ENCODE measurements at regions not wholly inside any gene's neighbourhood (a gene's known extent, or its start where the extent isn't known, plus 50 kb on each side); places are given as distances from the start of the nearest gene placed in this dataset.
"Not testable (repeated sequence)": the region's sequence is repeated elsewhere in the genome, so short reads cannot be mapped to it uniquely, and the experiment has no call there.

DNA sequence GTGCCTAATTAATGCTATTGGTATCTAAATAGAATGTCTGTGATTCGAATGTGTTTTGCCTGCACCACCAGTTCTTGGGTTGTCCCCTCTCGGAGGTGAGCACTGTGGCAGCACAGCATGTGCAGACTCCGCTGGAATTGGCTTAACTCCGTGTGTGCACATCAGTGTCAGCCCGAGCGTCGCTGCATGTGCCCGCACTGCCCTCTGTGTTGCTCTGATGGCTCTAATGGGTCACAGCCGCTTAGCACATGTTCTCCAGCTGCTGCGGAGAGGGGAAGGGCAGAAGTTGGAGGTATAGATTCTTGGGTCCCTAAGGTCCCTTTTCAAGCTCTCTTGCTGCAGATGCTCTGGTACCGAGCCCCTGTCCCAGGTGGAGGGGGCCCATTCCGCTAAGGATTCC, 75.1 kb downstream of the CDRT15L2 start:
- H3K9me3 ChIP-seq (ENCODE audit: low read depth, low read length); H4K20me1 ChIP-seq (ENCODE audit: insufficient read depth, low read length); DNase-seq (ENCODE audit: insufficient read length, low spot score, missing footprints); H3K4me1 ChIP-seq (ENCODE audit: insufficient read depth, low read length); H3K79me2 ChIP-seq (ENCODE audit: insufficient read depth, low read length); H3K4me3 ChIP-seq (ENCODE audit: insufficient read depth, low read length); H3K4me2 ChIP-seq (ENCODE audit: insufficient read depth, low read length); H3K27me3 ChIP-seq (ENCODE audit: insufficient read depth, low read length); H3K36me3 ChIP-seq (ENCODE audit: insufficient read depth, low read length); H3K27ac ChIP-seq (ENCODE audit: low read depth, low read length); H2AFZ ChIP-seq (ENCODE audit: low read length): not testable (repeated sequence)

DNA sequence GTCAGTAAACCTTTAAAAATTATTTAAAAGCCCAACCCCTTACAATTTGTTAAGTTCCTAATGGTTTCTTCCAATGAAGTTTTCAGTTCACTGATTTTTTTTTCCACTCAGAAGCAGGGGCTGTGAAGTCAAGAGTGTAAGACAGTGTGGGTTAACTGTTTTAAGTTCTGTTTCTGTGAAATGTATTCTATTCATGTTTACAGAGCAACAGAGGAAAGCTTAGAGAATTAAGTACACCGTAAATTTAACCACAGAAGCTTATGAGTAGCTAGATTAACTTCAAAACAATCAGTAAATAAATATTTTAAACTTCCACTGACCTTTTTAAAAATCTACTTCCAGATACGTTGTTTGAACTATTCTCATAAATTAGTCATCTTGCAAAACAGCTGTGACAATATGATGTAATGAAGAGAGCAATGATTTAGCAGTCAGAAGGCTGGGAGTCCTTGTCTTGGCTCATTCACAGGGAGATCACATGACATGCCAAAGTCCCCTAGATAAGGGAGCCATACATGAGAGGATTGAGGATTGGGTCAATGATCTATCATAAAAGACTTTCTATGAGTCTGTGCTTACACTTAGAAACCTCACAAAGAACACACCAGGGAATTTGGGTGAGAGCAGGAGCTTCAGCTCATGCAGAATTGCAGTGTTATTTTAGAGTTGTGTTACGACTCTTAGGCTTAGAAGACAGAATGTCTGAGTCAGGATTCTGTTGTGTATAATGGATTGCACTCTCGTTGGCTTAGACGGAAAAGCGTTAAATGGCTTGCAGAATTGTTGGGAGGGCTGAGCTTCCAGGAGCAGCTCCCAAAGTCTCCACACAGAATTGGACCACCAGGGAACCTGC, 85.8 kb downstream of the CDRT15L2 start:
- not testable (repeated sequence) for H4K20me1 ChIP-seq (ENCODE audit: insufficient read depth, low read length); H3K4me3 ChIP-seq (ENCODE audit: insufficient read depth, low read length); H3K4me2 ChIP-seq (ENCODE audit: insufficient read depth, low read length); H2AFZ ChIP-seq (ENCODE audit: low read length); H3K9me3 ChIP-seq (ENCODE audit: low read depth, low read length); H3K27me3 ChIP-seq (ENCODE audit: insufficient read depth, low read length); H3K79me2 ChIP-seq (ENCODE audit: insufficient read depth, low read length); DNase-seq (ENCODE audit: insufficient read length, low spot score, missing footprints); H3K4me1 ChIP-seq (ENCODE audit: insufficient read depth, low read length); H3K36me3 ChIP-seq (ENCODE audit: insufficient read depth, low read length)
- peak overlapping the region; percentile 33 for H3K27ac ChIP-seq (ENCODE audit: low read depth, low read length)

DNA sequence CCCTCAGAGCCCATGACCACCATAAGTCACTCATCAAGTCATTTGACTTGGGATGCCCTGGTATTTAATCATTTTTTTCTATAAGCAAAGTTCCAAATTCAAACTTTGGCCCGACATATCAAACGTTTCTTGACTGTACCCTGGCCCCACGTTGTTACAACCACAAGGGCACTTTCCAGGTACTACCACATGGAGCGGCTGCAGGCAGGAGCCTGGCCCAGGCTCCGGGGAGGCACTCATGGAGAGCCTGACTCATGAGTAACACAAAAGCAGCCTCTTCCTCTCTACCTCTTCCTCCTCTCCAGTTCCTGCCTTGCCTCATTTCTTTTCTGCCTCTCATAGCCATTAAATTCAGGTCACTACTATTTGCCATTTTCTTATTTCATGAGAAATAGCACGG, 87.2 kb downstream of the CDRT15L2 start:
- DNase-seq (ENCODE audit: insufficient read length, low spot score, missing footprints); H3K27ac ChIP-seq (ENCODE audit: low read depth, low read length); H3K79me2 ChIP-seq (ENCODE audit: insufficient read depth, low read length); H3K4me1 ChIP-seq (ENCODE audit: insufficient read depth, low read length); H3K27me3 ChIP-seq (ENCODE audit: insufficient read depth, low read length); H3K4me2 ChIP-seq (ENCODE audit: insufficient read depth, low read length); H3K4me3 ChIP-seq (ENCODE audit: insufficient read depth, low read length); H3K9me3 ChIP-seq (ENCODE audit: low read depth, low read length); H4K20me1 ChIP-seq (ENCODE audit: insufficient read depth, low read length); H2AFZ ChIP-seq (ENCODE audit: low read length); H3K36me3 ChIP-seq (ENCODE audit: insufficient read depth, low read length): not testable (repeated sequence)

DNA sequence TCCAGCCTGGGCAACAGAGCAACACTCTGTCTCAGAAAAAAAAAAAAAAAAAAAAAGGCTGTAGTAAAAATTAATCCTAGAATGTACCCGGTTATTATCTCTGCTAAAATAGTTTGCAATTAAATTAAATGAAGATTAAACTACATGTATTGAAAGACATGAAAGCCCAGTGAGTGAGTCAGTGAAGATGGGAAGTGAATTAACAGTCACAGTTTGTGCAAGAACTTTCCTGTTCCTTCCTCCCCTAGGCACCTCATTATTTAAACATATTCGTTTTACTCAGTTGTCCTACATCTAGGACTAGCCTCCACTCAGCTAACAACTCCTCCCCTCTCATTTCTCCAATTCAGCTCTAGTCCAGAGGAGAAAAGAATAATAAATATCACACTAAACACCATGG, 88.2 kb downstream of the CDRT15L2 start:
- not testable (repeated sequence) for H3K9me3 ChIP-seq (ENCODE audit: low read depth, low read length); H3K27me3 ChIP-seq (ENCODE audit: insufficient read depth, low read length); DNase-seq (ENCODE audit: insufficient read length, low spot score, missing footprints); H3K4me3 ChIP-seq (ENCODE audit: insufficient read depth, low read length); H3K4me1 ChIP-seq (ENCODE audit: insufficient read depth, low read length); H3K36me3 ChIP-seq (ENCODE audit: insufficient read depth, low read length); H3K4me2 ChIP-seq (ENCODE audit: insufficient read depth, low read length); H2AFZ ChIP-seq (ENCODE audit: low read length); H3K27ac ChIP-seq (ENCODE audit: low read depth, low read length); H3K79me2 ChIP-seq (ENCODE audit: insufficient read depth, low read length); H4K20me1 ChIP-seq (ENCODE audit: insufficient read depth, low read length)

DNA sequence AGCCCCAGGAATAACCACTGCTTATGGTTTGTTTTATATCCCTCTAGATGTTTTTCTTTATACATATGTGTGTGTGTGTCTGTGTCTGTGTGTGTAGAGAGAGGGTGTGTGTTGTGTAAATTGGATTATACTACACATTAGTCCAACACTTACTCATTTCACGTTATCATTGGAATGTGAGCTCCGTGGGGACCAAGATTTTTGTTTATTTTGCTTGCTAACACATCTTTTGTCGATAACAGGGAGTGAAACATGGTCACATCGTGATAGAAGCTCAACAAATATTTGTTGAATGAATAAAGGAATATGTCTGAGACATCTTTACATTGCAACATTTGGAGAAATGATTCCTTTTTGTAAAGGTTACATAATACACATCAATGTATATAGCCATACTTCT, 88.8 kb downstream of the CDRT15L2 start:
- H3K4me2 ChIP-seq (ENCODE audit: insufficient read depth, low read length); H3K4me3 ChIP-seq (ENCODE audit: insufficient read depth, low read length); H2AFZ ChIP-seq (ENCODE audit: low read length); H4K20me1 ChIP-seq (ENCODE audit: insufficient read depth, low read length); H3K79me2 ChIP-seq (ENCODE audit: insufficient read depth, low read length); DNase-seq (ENCODE audit: insufficient read length, low spot score, missing footprints); H3K4me1 ChIP-seq (ENCODE audit: insufficient read depth, low read length); H3K36me3 ChIP-seq (ENCODE audit: insufficient read depth, low read length); H3K9me3 ChIP-seq (ENCODE audit: low read depth, low read length); H3K27me3 ChIP-seq (ENCODE audit: insufficient read depth, low read length); H3K27ac ChIP-seq (ENCODE audit: low read depth, low read length): not testable (repeated sequence)

DNA sequence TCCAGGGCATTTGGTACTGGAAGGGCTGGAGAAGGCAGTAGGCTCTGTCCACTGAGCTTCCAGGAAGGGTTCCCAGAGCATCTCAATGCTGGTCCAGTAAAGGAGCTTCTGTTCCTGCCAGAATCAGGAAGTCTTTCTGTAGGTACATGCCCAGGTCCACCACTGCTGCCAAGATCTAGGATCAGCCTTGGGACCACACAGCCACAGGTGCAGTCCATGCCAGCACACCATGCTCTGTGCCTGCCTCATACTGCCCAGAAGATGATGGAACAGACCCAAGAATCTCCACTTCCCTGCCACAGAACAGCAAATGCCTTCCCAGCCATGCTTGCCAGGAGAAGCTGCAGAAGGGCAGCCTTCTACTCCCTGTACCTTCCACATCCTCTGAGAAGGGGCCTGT, 89.3 kb downstream of the CDRT15L2 start:
- H3K4me2 ChIP-seq (ENCODE audit: insufficient read depth, low read length); H2AFZ ChIP-seq (ENCODE audit: low read length); DNase-seq (ENCODE audit: insufficient read length, low spot score, missing footprints); H3K79me2 ChIP-seq (ENCODE audit: insufficient read depth, low read length); H3K4me3 ChIP-seq (ENCODE audit: insufficient read depth, low read length); H3K27ac ChIP-seq (ENCODE audit: low read depth, low read length); H3K36me3 ChIP-seq (ENCODE audit: insufficient read depth, low read length); H3K27me3 ChIP-seq (ENCODE audit: insufficient read depth, low read length); H4K20me1 ChIP-seq (ENCODE audit: insufficient read depth, low read length); H3K4me1 ChIP-seq (ENCODE audit: insufficient read depth, low read length); H3K9me3 ChIP-seq (ENCODE audit: low read depth, low read length): not testable (repeated sequence)

DNA sequence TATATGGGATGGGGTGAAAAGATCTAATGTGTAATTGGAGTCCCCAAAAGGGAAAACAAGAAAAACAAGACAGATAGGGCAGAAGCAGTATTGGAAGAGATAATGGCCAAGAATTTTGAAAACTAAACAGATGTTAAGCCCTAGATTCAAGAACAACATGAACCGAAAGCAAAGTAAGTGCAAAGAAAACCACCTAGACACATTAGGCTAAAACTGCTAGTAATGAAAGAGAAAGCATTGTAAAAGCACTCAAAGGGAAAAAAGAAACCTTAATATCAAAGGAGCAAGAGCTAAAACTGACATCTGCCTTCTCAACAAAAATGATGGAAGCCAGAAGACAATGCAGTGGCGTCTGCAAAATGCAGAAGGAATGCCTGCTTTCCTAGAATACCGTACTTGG, 91.0 kb downstream of the CDRT15L2 start:
- H3K4me2 ChIP-seq (ENCODE audit: insufficient read depth, low read length); DNase-seq (ENCODE audit: insufficient read length, low spot score, missing footprints): not testable (repeated sequence)

DNA sequence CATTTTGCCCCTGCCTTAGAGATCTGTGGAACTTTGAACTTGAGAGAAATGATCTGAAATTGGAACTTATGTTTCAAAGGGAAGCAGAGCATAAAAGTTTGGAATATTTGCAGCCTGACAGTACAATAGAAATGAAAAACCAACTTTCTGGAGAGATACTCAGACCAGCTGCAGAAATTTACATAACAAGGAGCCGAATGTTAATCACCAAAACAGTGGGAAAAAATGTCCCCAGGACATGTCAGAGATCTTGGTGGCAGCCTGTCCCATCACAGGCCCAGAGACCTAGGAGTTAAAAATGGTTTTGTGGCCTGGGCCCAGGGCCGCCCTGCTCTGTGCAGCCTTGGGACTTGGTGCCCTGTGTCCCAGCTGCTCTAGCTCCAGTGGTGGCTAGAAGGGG, 94.8 kb downstream of the CDRT15L2 start:
- not testable (repeated sequence) for H3K27ac ChIP-seq (ENCODE audit: low read depth, low read length); H4K20me1 ChIP-seq (ENCODE audit: insufficient read depth, low read length); H3K27me3 ChIP-seq (ENCODE audit: insufficient read depth, low read length); H3K9me3 ChIP-seq (ENCODE audit: low read depth, low read length); H3K4me1 ChIP-seq (ENCODE audit: insufficient read depth, low read length); H3K79me2 ChIP-seq (ENCODE audit: insufficient read depth, low read length); H3K36me3 ChIP-seq (ENCODE audit: insufficient read depth, low read length); H3K4me2 ChIP-seq (ENCODE audit: insufficient read depth, low read length); H3K4me3 ChIP-seq (ENCODE audit: insufficient read depth, low read length); DNase-seq (ENCODE audit: insufficient read length, low spot score, missing footprints); H2AFZ ChIP-seq (ENCODE audit: low read length)

More for the DNA sequence above, 91.0 kb downstream of the CDRT15L2 start:
- H3K79me2 ChIP-seq (ENCODE audit: insufficient read depth, low read length); H2AFZ ChIP-seq (ENCODE audit: low read length); H4K20me1 ChIP-seq (ENCODE audit: insufficient read depth, low read length); H3K9me3 ChIP-seq (ENCODE audit: low read depth, low read length); H3K4me3 ChIP-seq (ENCODE audit: insufficient read depth, low read length); H3K4me1 ChIP-seq (ENCODE audit: insufficient read depth, low read length); H3K36me3 ChIP-seq (ENCODE audit: insufficient read depth, low read length); H3K27me3 ChIP-seq (ENCODE audit: insufficient read depth, low read length); H3K27ac ChIP-seq (ENCODE audit: low read depth, low read length): not testable (repeated sequence)

DNA sequence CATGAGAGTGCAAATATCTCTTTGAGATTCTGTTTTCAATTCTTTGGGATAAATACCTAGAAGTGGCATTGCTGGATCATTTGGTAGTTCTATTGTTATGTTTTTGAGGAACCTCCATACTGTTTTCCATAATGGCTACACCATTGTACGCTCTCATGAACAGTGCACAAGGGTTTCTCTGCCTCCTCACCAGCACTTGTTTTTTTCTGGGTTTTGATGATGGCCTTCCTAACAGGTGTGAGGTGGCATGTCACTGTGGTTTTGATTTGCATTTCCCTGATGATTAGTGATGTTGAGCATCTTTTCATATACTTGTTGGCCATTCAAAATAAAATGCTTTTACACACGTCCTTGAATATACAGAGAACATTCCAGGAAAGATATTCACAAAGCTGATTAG, 96.2 kb downstream of the CDRT15L2 start:
- DNase-seq (ENCODE audit: insufficient read length, low spot score, missing footprints) = not testable (repeated sequence)

More for the DNA sequence above, 96.2 kb downstream of the CDRT15L2 start:
- not testable (repeated sequence) for H3K36me3 ChIP-seq (ENCODE audit: insufficient read depth, low read length); H3K9me3 ChIP-seq (ENCODE audit: low read depth, low read length); H3K27me3 ChIP-seq (ENCODE audit: insufficient read depth, low read length); H3K4me3 ChIP-seq (ENCODE audit: insufficient read depth, low read length); H3K4me1 ChIP-seq (ENCODE audit: insufficient read depth, low read length); H3K27ac ChIP-seq (ENCODE audit: low read depth, low read length); H2AFZ ChIP-seq (ENCODE audit: low read length); H3K4me2 ChIP-seq (ENCODE audit: insufficient read depth, low read length); H4K20me1 ChIP-seq (ENCODE audit: insufficient read depth, low read length); H3K79me2 ChIP-seq (ENCODE audit: insufficient read depth, low read length)

Measured in osteoblast (primary cell).